ENCODE measurements at regions not wholly inside any gene's neighbourhood (a gene's known extent, or its start where the extent isn't known, plus 50 kb on each side); places are given as distances from the start of the nearest gene placed in this dataset.
"Not testable (repeated sequence)": the region's sequence is repeated elsewhere in the genome, so short reads cannot be mapped to it uniquely, and the experiment has no call there.

DNA sequence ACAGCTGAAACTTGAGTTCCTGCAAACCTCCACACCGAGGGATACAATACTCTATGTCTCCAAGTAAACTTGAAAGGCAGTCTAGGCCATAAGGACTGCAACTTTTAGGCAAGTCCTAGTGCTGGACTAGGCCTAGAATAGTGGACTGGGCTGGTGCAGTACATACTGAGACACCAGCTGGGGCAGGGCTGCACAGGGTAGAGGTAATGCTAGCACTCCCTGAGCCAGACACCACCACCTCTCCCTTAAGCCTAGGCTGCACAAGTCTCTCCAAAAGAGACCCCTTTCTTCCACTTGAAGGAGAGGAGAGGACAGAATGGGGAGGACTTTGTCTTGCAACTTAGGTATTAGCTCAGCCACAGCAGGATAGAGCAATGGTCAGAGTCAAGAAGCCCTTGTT, 65.7 kb upstream of the PTPRK start:
- DNase-seq (ENCODE audit: extremely low spot score), result no peak
- TF ChIP-seq, protein P1, sequence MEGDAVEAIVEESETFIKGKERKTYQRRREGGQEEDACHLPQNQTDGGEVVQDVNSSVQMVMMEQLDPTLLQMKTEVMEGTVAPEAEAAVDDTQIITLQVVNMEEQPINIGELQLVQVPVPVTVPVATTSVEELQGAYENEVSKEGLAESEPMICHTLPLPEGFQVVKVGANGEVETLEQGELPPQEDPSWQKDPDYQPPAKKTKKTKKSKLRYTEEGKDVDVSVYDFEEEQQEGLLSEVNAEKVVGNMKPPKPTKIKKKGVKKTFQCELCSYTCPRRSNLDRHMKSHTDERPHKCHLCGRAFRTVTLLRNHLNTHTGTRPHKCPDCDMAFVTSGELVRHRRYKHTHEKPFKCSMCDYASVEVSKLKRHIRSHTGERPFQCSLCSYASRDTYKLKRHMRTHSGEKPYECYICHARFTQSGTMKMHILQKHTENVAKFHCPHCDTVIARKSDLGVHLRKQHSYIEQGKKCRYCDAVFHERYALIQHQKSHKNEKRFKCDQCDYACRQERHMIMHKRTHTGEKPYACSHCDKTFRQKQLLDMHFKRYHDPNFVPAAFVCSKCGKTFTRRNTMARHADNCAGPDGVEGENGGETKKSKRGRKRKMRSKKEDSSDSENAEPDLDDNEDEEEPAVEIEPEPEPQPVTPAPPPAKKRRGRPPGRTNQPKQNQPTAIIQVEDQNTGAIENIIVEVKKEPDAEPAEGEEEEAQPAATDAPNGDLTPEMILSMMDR (IDR thresholded peaks at IDR 0.05; ENCODE audit: control extremely low read depth, extremely low read depth, low read depth, missing control alignments), result no peak
- CTCF ChIA-PET, result interaction anchor here (2.3 kb wide), 1 partner anchor 12 kb away, joined by 7 read pairs; no protein-coding TSS in a partner anchor
- POLR2A ChIA-PET, result no interaction called here

DNA sequence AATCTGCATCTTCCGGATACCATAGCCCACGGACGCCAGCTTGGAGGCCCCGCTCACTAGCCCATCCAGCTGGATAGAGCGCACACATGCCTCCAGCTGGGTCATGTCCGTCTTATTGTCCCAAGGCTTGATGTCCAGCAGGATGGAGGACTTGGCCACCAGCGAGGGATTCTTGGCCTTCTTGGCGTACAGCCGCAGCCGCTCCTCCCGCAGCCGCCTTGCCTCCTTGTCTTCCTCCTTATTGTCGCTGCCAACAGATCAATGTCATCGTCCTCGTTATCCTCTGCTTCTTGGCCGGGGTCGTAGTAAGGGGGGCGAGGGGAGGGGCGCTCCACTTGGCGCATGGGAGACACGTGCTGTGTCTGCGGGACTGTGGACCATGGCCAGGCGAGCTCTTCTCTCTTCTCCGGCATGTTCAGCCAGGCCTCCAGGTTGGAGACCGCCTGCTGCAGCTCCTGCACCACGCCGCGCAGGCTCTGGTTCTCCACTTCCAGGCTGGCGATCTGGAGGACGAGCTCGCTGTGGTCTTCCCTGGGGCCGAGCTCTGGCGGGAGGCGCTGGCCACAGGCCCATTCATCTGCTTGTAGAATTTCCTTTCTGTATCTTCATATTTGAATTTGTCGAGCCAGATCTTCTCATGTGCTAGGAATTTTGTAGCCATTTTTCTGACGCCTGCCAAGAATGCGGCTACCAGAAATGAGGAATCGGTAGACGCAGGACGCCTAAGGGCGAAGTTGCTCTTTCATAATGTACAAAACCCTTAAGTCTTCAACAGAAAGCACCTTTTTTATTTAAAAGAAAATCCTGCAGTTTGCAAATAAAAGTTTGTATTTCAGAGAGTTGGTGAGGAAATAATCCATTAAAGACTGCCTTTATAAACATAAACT, 60.1 kb upstream of the PTPRK start:
- TF ChIP-seq, protein P1 (IDR thresholded peaks at IDR 0.05; ENCODE audit: control extremely low read depth, extremely low read depth, low read depth, missing control alignments), result no peak
- POLR2A ChIA-PET, result no interaction called here
- DNase-seq (ENCODE audit: extremely low spot score), result no peak
- CTCF ChIA-PET, result interaction anchor here (1.5 kb wide), 1 partner anchor 15 kb away, joined by 3 read pairs; no protein-coding TSS in a partner anchor

DNA sequence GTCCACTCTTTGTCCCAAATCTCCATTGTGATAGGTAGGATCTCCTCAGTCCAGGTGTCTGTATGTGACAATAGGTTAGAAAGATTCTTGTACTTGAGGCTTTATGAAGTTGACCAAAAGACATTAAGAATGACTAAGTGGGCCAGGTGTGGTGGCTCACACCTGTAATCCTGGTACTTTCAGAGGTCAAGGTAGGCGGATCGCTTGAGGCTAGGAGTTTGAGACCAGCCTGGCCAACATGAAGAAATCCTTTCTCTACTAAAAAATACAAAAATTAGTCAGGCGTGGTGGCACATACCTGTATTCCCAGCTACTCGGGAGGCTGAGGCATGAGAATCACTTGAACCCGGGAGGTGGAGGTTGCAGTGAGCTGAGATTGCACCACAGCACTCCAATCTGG, 54.9 kb upstream of the PTPRK start:
- DNase-seq (ENCODE audit: extremely low spot score); CTCF ChIA-PET; POLR2A ChIA-PET: not testable (repeated sequence)

DNA sequence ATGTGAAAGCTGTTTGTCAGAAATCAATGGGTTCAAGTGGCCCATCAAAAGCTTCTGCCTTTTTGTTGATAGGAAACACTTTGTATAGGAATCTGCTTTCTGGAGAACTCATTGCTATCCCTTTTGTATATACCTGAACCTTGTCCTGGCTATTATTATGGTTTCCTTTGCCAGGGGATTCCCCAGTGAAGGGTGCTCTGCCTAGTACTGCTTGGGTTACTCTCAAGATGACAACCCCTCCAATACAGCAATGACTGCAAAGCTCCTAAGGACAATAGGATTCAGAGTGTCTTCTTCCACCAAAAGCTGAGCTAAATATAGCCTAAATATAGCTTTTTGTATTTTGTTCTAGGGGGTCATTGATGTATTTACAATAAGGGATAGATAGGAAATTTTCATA, 54.0 kb upstream of the PTPRK start:
- TF ChIP-seq, protein P1 (IDR thresholded peaks at IDR 0.05; ENCODE audit: control extremely low read depth, extremely low read depth, low read depth, missing control alignments), result no peak
- CTCF ChIA-PET, result interaction anchor here (1.0 to 1.5 kb wide), 2 partner anchors 26 to 50 kb away, joined by 3 read pairs; no protein-coding TSS in a partner anchor
- DNase-seq (ENCODE audit: extremely low spot score), result no peak

DNA sequence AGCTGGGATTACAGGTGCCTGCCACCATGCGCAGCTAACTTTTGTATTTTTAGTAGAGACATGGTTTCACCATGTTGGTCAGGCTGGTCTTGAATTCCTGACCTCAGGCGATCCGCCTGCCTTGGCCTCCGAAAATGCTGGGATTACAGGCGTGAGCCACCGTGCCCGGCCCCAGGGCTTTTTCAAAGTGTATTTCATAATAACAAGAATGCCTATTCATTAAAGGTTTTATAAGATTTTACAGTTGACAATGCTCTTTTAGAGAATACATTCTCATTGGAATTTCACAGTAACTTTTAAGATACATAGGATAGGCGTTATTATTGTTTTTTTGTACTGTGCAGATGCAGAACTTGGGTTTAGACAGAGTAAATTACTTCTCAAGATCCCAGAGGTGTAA, 52.6 kb upstream of the PTPRK start:
- no peak for DNase-seq (ENCODE audit: extremely low spot score)
- ChIA-PET POLR2A (no interaction called here), CTCF (no interaction called here)
- TF ChIP-seq, protein P1 (IDR thresholded peaks at IDR 0.05; ENCODE audit: control extremely low read depth, extremely low read depth, low read depth, missing control alignments), result no peak

More for the DNA sequence above, 54.0 kb upstream of the PTPRK start:
- POLR2A ChIA-PET, result interaction anchor here (0.6 kb wide), 1 partner anchor 18 kb away, joined by 4 read pairs; no protein-coding TSS in a partner anchor

DNA sequence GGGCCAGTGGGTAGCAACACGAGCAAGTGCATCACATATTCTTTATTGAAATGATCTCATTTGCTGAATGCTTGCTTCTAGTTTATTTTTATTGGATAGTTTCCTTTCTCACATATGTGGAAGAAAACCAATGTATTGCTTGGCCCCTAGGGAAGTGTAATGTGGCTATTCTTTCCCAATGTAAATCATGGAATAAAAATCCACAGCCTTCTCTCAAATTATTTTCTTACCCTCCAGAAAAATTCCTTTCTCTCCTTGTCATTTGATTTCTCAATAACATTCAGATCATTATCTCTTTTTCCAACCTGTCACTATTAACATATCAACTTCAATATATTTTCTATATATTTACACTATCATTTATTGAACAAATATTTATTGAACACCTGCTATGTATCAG, 51.9 kb upstream of the PTPRK start:
- TF ChIP-seq, protein P1 (IDR thresholded peaks at IDR 0.05; ENCODE audit: control extremely low read depth, extremely low read depth, low read depth, missing control alignments), result no peak
- DNase-seq (ENCODE audit: extremely low spot score), result no peak
- ChIA-PET POLR2A (no interaction called here), CTCF (no interaction called here)

DNA sequence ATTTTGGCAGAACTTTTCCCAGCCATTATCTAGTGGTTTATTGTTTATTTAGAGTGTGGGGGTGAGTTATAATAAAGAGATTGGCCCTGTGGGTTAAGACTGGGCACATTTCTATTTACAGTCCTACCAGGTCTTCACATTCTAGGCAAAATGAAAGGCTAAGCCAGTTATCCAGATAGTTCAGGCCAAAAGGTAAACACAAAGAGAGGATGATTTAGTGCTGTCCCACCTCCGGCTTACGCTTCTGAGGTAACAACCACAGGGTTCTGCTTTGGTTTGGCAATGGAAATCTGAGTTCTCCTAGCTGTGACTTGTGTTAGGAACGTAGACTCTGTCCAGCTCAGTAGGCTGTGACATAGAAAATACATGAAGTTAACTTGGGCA, 50.3 kb upstream of the PTPRK start:
- POLR2A ChIA-PET, result no interaction called here
- CTCF ChIA-PET, result no interaction called here
- TF ChIP-seq, protein P1 (IDR thresholded peaks at IDR 0.05; ENCODE audit: control extremely low read depth, extremely low read depth, low read depth, missing control alignments), result no peak
- no peak for DNase-seq (ENCODE audit: extremely low spot score)
